ENCODE measurements at regions not wholly inside any gene's neighbourhood (a gene's known extent, or its start where the extent isn't known, plus 50 kb on each side); places are given as distances from the start of the nearest gene placed in this dataset.

- Histone ChIP-seq H2BK15ac (ENCODE audit: low read depth, low read length) (no peak overlapping the region), H4K8ac (ENCODE audit: low read depth in 2 of 2, low read length in 2 of 2) (no peak overlapping the region), H4K5ac (ENCODE audit: low read depth, low read length) (no peak overlapping the region), H3K9ac (ENCODE audit: low read depth, low read length) (no peak overlapping the region), H2BK5ac (ENCODE audit: low read depth, low read length, poor library complexity, severe bottlenecking) (no peak overlapping the region), H2AK5ac (ENCODE audit: low read depth, low read length) (no peak overlapping the region), H3K9me1 (ENCODE audit: insufficient read depth, low read length) (peaks cover 6% of the 10 kb centered on the region), H3K27me3 (ENCODE audit: control insufficient read depth, insufficient read depth, low read length) (no peaks in the 10 kb centered on the region), H3K79me1 (ENCODE audit: low read depth in 1 of 2, low read length in 2 of 2) (no peaks in the 10 kb centered on the region), H2BK120ac (ENCODE audit: low read depth, low read length) (no peak overlapping the region), H4K20me1 (ENCODE audit: insufficient read depth, low read length) (no peaks in the 10 kb centered on the region), H3K4me3 (ENCODE audit: insufficient read depth, low read depth, low read length) (no peak overlapping the region), H2BK20ac (ENCODE audit: low read depth, low read length) (no peak overlapping the region), H2AFZ (replicated peaks; ENCODE audit: low read length, poor library complexity) (no peak overlapping the region), H3K27ac (ENCODE audit: insufficient read depth, low read length) (no peak overlapping the region), H3K36me3 (ENCODE audit: control insufficient read depth, insufficient read depth, low read length) (no peaks in the 10 kb centered on the region), H3K4ac (ENCODE audit: low read depth, low read length) (no peak overlapping the region), H3K4me2 (ENCODE audit: low read depth, low read length) (no peak overlapping the region), H3K56ac (ENCODE audit: extremely low read depth, insufficient read depth, low read length) (no peak overlapping the region), H4K91ac (ENCODE audit: insufficient read depth, low read depth, low read length) (no peak overlapping the region), H3K23ac (ENCODE audit: low read depth, low read length) (no peak overlapping the region), H3K18ac (ENCODE audit: low read depth, low read length) (no peak overlapping the region), H3K4me1 (ENCODE audit: control insufficient read depth, insufficient read depth, low read length) (peaks cover 4% of the 10 kb centered on the region), H3K9me3 (ENCODE audit: control insufficient read depth, insufficient read depth, low read length) (peaks cover 5% of the 10 kb centered on the region), H2AK9ac (replicated peaks; ENCODE audit: low read depth, low read length, poor library complexity) (no peak overlapping the region), H3K14ac (replicated peaks; ENCODE audit: low read depth, low read length) (no peak overlapping the region)
- dilution Hi-C loops (cut with HindIII; ENCODE audit: low sequenced_read_pairs, unreplicated experiment), result no loop called here
- TF ChIP-seq RFX5 (IDR thresholded peaks at IDR 0.05; ENCODE audit: low read depth, low read length) (no peak), MAFK (IDR thresholded peaks at IDR 0.05; ENCODE audit: low read depth, low read length) (no peak), MXI1 (IDR thresholded peaks at IDR 0.05; ENCODE audit: borderline replicate concordance, low read depth, low read length) (no peak), CEBPB (IDR thresholded peaks at IDR 0.05; ENCODE audit: low read depth, low read length) (0 out of 2 replicates have a peak, but pooled peaks have one; percentile 27), USF2 (IDR thresholded peaks at IDR 0.05; ENCODE audit: low read depth, low read length) (no peak), RCOR1 (IDR thresholded peaks at IDR 0.05; ENCODE audit: insufficient replicate concordance, low read length) (no peak), CTCF (conservative IDR thresholded peaks at IDR 0.05; ENCODE audit: low read depth, low read length) (no peak)
- POLR2A ChIA-PET (ENCODE audit: unreplicated experiment), result no interaction called here
- in situ Hi-C loops (cut with MboI; ENCODE audit: low sequenced_read_pairs), result no loop called here
- intact Hi-C loops (cut with micrococcal nuclease), result no loop called here
- DNase-seq (no peak), ATAC-seq (ENCODE audit: low read depth) (no peak)
- CTCF ChIA-PET, result no interaction called here
- no TSS peak for BruUV-seq (replicated peaks)
- WGBS, 2 experiments (ENCODE audit: extremely low coverage in 2 of 2, insufficient read length in 1 of 2), result 100% methylated on average over 1 of the region's 1 CpG; no CpG with 5 or more reads in 1 of the 2 experiments
These were observed 205.2 kb upstream of the TMEM260 start for GRCh38 chr14:56374421-56374820.
